HUES64 (cell line): ENCODE measurements at regions not wholly inside any gene's neighbourhood (a gene's known extent, or its start where the extent isn't known, plus 50 kb on each side); places are given as distances from the start of the nearest gene placed in this dataset.

ENCODE experiments used
- H3K27ac ChIP-seq: 2 replicates; pipeline ENCODE4 v1.7.0; 2013; ENCODE audit warnings: low read depth, low read length, inconsistent platforms
- H3K27me3 ChIP-seq: 2 replicates; pipeline ENCODE4 v1.6.1; 2013; ENCODE audit warnings: mild to moderate bottlenecking, low read length; ENCODE audit not compliant: insufficient read depth
- H3K36me3 ChIP-seq: 2 replicates; pipeline ENCODE4 v1.6.1; 2013; ENCODE audit warnings: mild to moderate bottlenecking, low read length; ENCODE audit not compliant: insufficient read depth
- H3K4me1 ChIP-seq: 2 replicates; pipeline ENCODE4 v1.6.1; 2013; ENCODE audit warnings: mild to moderate bottlenecking, low read length, moderate library complexity; ENCODE audit not compliant: insufficient read depth
- H3K4me3 ChIP-seq: 2 replicates; pipeline ENCODE4 v1.5.1; 2013; ENCODE audit warnings: mild to moderate bottlenecking, low read length, moderate library complexity
- H3K9ac ChIP-seq: 2 replicates; pipeline ENCODE4 v1.6.1; 2013; ENCODE audit warnings: mild to moderate bottlenecking, low read depth, low read length
- H3K9me3 ChIP-seq: 2 replicates; pipeline ENCODE4 v1.6.1; 2013; ENCODE audit warnings: low read depth, low read length; ENCODE audit not compliant: insufficient read depth
- WGBS: fragments of 150-250, 120-280 bp; methylation state at CpG from one replicate; pipeline ENCODE4 v1.1.7; 2013; ENCODE audit warnings: missing lambda C conversion rate; 5-methylcytosine and 5-hydroxymethylcytosine counted together

DNA sequence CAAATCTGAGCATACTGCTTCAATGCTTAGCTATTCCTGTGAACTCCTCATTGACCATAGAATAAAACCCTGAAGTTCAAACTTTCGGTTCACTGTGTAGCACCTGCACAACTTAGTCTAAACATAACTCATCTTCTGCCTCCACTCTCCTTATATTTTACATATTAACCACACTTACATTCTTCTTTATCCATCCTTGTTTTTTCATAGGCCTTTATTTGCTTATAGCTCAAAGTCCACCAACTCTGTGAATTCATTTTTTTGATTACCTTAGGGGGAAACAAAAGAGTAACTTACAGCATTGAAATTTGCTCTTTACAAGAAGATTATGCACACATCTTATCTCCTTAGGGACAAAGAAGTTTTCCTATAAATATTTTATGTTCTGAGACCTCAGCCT is 521.6 kb upstream of the FAT3 start:
- Histone ChIP-seq H3K9ac (no peak overlapping the region), H3K27me3 (no peaks in the 10 kb centered on the region), H3K27ac (no peak overlapping the region), H3K9me3 (no peaks in the 10 kb centered on the region), H3K36me3 (no peaks in the 10 kb centered on the region), H3K4me3 (no peak overlapping the region), H3K4me1 (no peaks in the 10 kb centered on the region)
- WGBS, result 96% methylated on average over 1 of the region's 1 CpG

DNA sequence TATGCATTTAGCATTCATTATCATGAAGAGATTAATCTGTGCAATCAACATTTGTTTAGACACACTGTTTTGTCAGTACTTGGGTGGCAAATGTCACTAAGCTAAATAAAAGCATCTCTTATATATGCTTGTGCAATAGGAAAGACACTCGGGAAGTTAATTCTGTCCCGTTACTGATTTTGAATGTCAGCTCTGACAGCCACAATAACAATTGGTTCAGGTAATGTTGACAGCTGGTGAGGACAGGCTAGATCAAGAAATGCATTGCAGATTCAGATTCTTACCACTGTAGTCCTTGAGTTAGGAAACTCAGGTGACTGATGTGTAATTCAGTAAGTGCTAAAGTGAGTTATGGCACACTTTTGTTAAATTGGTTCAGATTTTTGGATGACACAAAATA is 523.8 kb upstream of the FAT3 start:
- H3K36me3 ChIP-seq, result no peaks in the 10 kb centered on the region
- H3K4me3 ChIP-seq, result no peak overlapping the region
- no peaks in the 10 kb centered on the region for H3K4me1 ChIP-seq
- WGBS, result 91% methylated on average over 2 of the region's 2 CpGs
- no peak overlapping the region for H3K27ac ChIP-seq
- H3K27me3 ChIP-seq, result no peaks in the 10 kb centered on the region
- no peaks in the 10 kb centered on the region for H3K9me3 ChIP-seq
- no peak overlapping the region for H3K9ac ChIP-seq

DNA sequence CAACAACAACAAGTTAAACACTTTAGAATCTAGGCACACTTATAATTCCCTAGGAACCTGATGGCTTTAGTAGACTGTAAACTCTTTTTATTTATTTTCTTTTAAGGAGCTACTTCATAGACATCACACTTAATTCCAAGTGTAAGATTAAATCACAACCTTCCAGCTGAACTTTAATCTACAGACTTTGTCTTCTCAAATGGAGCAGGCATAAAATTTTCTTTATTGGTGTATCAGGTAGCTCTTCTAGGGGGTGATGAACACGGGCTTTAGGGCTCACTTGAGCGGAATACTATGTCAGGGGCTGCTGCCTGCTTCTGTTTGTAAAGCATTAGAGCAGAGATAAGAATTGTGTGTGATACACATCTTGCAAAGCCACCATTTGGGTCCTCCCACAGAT is 525.8 kb upstream of the FAT3 start:
- no peak overlapping the region for H3K4me3 ChIP-seq
- 83% methylated on average over 2 of the region's 2 CpGs for WGBS
- no peaks in the 10 kb centered on the region for H3K27me3 ChIP-seq
- no peaks in the 10 kb centered on the region for H3K36me3 ChIP-seq
- H3K9me3 ChIP-seq, result no peaks in the 10 kb centered on the region
- H3K4me1 ChIP-seq, result no peaks in the 10 kb centered on the region
- no peak overlapping the region for H3K9ac ChIP-seq
- no peak overlapping the region for H3K27ac ChIP-seq

DNA sequence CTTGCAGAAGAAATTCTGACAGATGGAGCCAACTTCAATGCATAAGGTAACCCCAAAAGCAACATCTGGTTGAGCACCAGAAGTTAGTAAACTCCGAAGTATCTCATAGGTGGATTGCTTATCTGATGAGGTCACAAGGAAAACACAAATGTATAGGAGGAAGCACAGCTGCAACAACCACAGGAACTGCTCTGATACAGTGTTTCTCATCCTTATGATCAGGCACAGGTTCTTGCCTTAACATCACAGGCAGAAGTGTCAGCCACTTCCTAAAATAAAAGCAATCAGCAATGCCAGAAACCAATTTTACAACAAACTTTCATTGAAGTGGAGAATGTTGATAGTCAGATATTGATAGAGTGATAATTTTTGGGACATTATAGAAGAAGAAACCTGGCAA is 530.3 kb upstream of the FAT3 start:
- no peaks in the 10 kb centered on the region for H3K27me3 ChIP-seq
- no peaks in the 10 kb centered on the region for H3K4me1 ChIP-seq
- no peaks in the 10 kb centered on the region for H3K9me3 ChIP-seq
- WGBS, result 91% methylated on average over 1 of the region's 1 CpG
- H3K27ac ChIP-seq, result no peak overlapping the region
- H3K4me3 ChIP-seq, result no peak overlapping the region
- H3K36me3 ChIP-seq, result no peaks in the 10 kb centered on the region
- H3K9ac ChIP-seq, result no peak overlapping the region

DNA sequence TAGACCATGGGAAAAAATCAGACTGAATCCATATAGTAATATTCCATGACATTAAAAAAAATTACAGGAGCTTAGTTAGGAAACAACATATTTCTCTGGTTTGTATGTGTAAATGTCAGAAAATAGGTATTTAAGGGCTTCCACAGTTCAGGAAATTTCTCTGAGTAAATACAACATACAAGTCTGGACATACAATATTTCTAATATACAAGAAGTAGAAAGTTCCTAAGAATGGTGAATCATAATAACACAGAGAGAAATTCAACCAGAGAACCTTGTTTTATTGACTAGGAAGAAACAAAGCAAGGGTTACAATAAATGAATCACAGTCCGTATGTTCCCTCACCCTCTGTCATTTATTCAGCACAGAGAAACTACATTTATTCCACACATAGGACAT is 532.7 kb upstream of the FAT3 start:
- H3K27me3 ChIP-seq, result no peaks in the 10 kb centered on the region
- peaks cover 2% of the 10 kb centered on the region; the same call in 1 of the 2 replicates for H3K4me1 ChIP-seq
- WGBS, result 100% methylated on average over 1 of the region's 1 CpG
- no peaks in the 10 kb centered on the region for H3K36me3 ChIP-seq
- H3K9ac ChIP-seq, result no peak overlapping the region
- H3K9me3 ChIP-seq, result no peaks in the 10 kb centered on the region
- H3K4me3 ChIP-seq, result no peak overlapping the region
- no peak overlapping the region for H3K27ac ChIP-seq

DNA sequence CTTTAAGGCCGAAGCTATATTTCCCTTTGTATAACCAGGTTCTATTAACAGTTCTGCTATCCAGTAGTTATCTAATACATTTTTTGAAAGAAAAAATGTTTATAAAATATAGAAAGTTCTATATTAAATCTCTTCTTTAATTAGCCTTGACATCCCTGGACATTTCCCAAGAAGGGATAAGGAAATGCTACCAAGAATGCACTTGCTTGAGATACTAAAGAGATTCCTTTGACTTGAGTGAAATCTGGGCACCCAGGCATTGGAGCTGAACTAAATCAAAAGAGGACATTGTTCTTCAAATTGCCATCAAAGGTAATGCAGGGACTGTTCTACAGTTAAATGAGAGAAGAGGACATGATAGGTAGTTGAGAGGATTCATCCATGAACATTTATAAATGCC is 535.9 kb upstream of the FAT3 start:
- Histone ChIP-seq H3K27me3 (no peaks in the 10 kb centered on the region), H3K27ac (no peak overlapping the region), H3K4me3 (no peak overlapping the region), H3K9me3 (no peaks in the 10 kb centered on the region), H3K9ac (no peak overlapping the region), H3K4me1 (peaks cover 8% of the 10 kb centered on the region; the same call in 1 of the 2 replicates), H3K36me3 (no peaks in the 10 kb centered on the region)
- WGBS, result 100% methylated on average over 1 of the region's 1 CpG

DNA sequence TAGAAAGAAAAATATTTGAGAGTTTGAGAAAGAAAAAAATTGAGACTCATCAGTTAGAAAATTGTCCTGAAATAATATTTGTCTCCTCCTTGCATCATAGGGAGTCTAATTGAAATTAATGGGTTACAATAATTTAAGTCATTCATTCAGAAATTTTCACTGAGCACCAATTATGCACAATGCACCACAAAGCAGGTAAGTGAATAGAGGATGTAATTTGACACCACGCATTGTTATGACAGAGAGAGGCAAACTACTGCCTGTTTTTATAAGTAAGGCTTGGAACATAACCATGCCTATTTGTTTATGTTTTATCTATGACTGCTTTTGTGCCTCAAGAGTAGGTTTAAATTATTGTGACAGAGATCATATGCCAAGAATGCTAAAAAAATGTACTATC is 537.9 kb upstream of the FAT3 start:
- no peak overlapping the region for H3K9ac ChIP-seq
- H3K27me3 ChIP-seq, result no peaks in the 10 kb centered on the region
- H3K9me3 ChIP-seq, result no peaks in the 10 kb centered on the region
- no peaks in the 10 kb centered on the region for H3K36me3 ChIP-seq
- H3K4me1 ChIP-seq, result peaks cover 8% of the 10 kb centered on the region; the same call in 1 of the 2 replicates
- H3K4me3 ChIP-seq, result no peak overlapping the region
- H3K27ac ChIP-seq, result no peak overlapping the region
- WGBS, result 94% methylated on average over 1 of the region's 1 CpG

DNA sequence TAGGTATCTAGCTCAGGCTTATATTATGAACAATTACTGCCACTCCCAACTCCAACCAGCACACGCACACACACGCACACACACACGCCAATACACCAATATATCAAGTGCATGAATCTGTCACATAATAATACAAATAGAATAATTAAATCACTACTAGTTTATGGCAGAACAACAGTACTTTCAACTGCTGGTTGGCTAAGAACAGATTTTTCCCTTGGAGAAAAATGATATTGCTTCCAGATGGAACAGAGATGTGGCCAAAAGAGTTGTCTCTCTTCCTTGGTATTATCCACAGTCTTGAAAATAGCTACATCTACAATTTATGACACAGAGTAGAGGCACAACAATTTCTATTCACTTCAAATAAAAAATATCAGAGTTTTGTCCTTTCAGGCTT is 538.3 kb upstream of the FAT3 start:
- Histone ChIP-seq H3K4me1 (peaks cover 8% of the 10 kb centered on the region; the same call in 1 of the 2 replicates), H3K9ac (no peak overlapping the region), H3K4me3 (no peak overlapping the region), H3K27me3 (no peaks in the 10 kb centered on the region), H3K27ac (no peak overlapping the region), H3K9me3 (no peaks in the 10 kb centered on the region), H3K36me3 (no peaks in the 10 kb centered on the region)
- WGBS, result 100% methylated on average over 3 of the region's 3 CpGs

DNA sequence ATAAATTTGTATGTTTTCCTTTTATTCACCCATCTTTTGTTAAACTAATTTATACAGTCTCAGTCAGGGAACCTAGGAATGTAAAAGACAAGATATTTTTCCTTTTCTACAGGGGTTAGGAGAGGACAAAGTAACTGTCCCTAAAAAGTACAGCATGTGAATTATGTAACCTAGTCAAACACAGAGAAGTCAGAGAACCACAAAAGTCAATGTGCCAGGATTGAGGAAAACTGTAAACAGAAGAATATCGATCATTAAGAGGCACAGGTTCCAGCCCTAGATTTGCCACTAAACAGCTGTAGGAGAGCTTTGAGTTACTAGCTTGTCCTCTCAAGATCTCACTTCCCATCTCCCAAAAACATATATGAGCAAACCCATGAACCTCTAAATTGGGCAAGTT is 550.9 kb upstream of the FAT3 start:
- Histone ChIP-seq H3K27ac (no peak overlapping the region), H3K27me3 (no peaks in the 10 kb centered on the region), H3K4me3 (no peak overlapping the region), H3K9ac (no peak overlapping the region), H3K36me3 (no peaks in the 10 kb centered on the region), H3K4me1 (no peaks in the 10 kb centered on the region), H3K9me3 (no peaks in the 10 kb centered on the region)
- WGBS, result 96% methylated on average over 1 of the region's 1 CpG

DNA sequence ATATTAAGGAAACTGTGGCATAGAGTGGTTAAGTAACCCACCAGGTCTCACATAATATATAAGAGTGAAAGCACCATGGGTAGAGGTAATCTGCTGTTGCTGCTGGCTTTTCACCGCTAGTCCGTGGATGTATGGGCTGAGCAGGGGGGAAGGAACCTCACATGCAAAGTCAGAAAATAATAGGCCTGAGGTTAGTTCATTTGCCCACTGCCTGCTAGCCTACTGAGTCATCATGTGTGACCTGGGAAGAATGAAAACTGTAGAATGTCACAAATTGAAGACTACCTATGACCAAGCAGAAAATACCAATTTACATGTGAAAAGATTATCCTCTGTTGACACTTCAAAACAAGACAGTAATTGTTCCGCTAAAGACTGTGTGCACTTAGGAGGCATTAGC is 560.1 kb upstream of the FAT3 start:
- WGBS, result 60% methylated on average over 3 of the region's 3 CpGs

DNA sequence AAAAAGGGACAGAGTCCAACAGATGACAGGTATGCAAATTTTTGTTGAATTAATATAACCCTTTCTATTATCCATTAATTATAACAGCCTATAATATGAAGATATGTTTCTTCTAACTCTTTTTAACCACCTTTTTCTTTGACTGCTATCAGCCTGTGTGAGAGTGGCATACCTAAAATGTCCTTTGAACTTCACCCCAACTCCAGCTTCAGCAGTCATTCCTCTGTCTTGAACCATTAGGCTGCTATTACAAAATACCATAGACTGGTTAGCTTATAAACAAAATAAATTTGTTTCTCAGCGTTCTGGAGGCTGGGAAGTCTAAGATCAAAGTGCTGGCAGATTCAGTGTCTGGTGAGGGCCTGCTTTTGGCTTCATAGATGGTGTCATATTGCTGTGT is 564.6 kb upstream of the FAT3 start:
- no peaks in the 10 kb centered on the region for H3K9me3 ChIP-seq
- WGBS, result 86% methylated on average over 1 of the region's 1 CpG
- H3K4me3 ChIP-seq, result no peak overlapping the region
- H3K36me3 ChIP-seq, result no peaks in the 10 kb centered on the region
- peaks cover 6% of the 10 kb centered on the region for H3K4me1 ChIP-seq
- no peaks in the 10 kb centered on the region for H3K27me3 ChIP-seq
- H3K27ac ChIP-seq, result no peak overlapping the region
- no peak overlapping the region for H3K9ac ChIP-seq

More for the DNA sequence above, 560.1 kb upstream of the FAT3 start:
- H3K4me1 ChIP-seq, result peaks cover 6% of the 10 kb centered on the region
- no peak overlapping the region for H3K9ac ChIP-seq
- no peaks in the 10 kb centered on the region for H3K36me3 ChIP-seq
- H3K27me3 ChIP-seq, result no peaks in the 10 kb centered on the region
- H3K27ac ChIP-seq, result no peak overlapping the region
- no peak overlapping the region for H3K4me3 ChIP-seq
- H3K9me3 ChIP-seq, result no peaks in the 10 kb centered on the region

DNA sequence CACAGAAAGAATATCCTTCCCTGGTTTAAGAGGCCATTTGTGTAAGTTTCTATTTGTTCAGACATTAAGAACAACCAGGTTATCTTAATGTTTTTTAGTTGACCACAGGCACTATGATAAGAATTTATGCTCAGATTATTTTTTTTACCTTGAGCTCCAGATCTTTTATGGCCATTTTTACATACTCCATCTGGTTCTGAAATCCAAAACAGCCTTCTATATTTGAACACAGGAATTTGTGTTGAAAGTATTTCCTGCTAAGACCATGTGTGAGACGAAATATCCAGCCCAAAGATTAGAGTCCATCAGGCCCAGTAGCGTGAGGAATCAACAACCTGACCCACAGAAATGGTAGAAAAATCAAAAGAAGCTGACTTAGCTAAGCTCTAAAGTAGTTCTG is 569.9 kb upstream of the FAT3 start:
- 83% methylated on average over 2 of the region's 2 CpGs for WGBS

More for the DNA sequence above, 569.9 kb upstream of the FAT3 start:
- Histone ChIP-seq H3K36me3 (no peaks in the 10 kb centered on the region), H3K27ac (no peak overlapping the region), H3K9me3 (no peaks in the 10 kb centered on the region), H3K4me1 (no peaks in the 10 kb centered on the region), H3K4me3 (no peak overlapping the region), H3K9ac (no peak overlapping the region), H3K27me3 (no peaks in the 10 kb centered on the region)
